H1 (cell line): ENCODE measurements at regions not wholly inside any gene's neighbourhood (a gene's known extent, or its start where the extent isn't known, plus 50 kb on each side); places are given as distances from the start of the nearest gene placed in this dataset.

Source experiments
- RAD21 ChIP-seq, 2 experiments: IDR thresholded peaks in 1 of 2; conservative IDR thresholded peaks in 1 of 2; 2 replicates each; pipeline ENCODE4 v1.6.1; 2011; ENCODE audit warnings: low read depth in 2 of 2, low read length in 2 of 2, improper control_type of control experiment in 1 of 2, inconsistent platforms in 1 of 2, mild to moderate bottlenecking in 1 of 2, moderate library complexity in 1 of 2
- TF ChIP-seq, protein P1 (sequence below), 3 experiments: IDR thresholded peaks; 1 replicate in 2 of 3; 2 replicates in 1 of 3; pipeline versions ENCODE4 v1.5.1 to v1.6.1; 2011; ENCODE audit warnings: low read length in 3 of 3, mild to moderate bottlenecking in 3 of 3, inconsistent platforms in 2 of 3, low read depth in 1 of 3, moderate library complexity in 1 of 3; ENCODE audit not compliant: insufficient read depth in 1 of 3; ENCODE audit errors: control extremely low read depth in 1 of 3

DNA sequence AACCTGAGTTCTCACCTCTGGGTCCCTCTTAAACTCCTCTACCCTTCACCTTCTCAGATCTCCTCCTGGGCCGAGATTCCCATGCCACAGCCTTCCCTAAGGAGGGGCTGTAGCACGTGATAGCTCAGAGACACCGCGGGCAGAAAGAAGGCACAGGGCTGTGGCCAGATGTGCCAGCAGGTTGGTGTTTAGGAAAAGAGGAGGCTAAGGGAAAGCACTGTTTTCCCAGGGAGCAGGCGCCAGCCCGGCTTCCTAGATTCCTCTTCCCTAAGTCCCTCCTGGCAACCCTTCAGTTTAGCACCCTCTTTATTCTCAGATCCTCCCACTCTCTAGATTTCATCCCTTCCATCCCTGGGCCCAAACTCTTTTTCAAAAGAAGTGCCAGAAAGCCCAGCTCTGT, 59.4 kb upstream of the CCNG1 start:
- TF ChIP-seq, protein P1, sequence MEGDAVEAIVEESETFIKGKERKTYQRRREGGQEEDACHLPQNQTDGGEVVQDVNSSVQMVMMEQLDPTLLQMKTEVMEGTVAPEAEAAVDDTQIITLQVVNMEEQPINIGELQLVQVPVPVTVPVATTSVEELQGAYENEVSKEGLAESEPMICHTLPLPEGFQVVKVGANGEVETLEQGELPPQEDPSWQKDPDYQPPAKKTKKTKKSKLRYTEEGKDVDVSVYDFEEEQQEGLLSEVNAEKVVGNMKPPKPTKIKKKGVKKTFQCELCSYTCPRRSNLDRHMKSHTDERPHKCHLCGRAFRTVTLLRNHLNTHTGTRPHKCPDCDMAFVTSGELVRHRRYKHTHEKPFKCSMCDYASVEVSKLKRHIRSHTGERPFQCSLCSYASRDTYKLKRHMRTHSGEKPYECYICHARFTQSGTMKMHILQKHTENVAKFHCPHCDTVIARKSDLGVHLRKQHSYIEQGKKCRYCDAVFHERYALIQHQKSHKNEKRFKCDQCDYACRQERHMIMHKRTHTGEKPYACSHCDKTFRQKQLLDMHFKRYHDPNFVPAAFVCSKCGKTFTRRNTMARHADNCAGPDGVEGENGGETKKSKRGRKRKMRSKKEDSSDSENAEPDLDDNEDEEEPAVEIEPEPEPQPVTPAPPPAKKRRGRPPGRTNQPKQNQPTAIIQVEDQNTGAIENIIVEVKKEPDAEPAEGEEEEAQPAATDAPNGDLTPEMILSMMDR (IDR thresholded peaks at IDR 0.05; ENCODE audit: control extremely low read depth in 1 of 3, insufficient read depth in 1 of 3, low read depth in 1 of 3, low read length in 3 of 3) = no peak
- no peak for TF ChIP-seq RAD21 (IDR thresholded peaks at IDR 0.05 in 1 of 2, conservative IDR thresholded peaks at IDR 0.05 in 1 of 2; ENCODE audit: low read depth in 2 of 2, low read length in 2 of 2)
